Thymus (tissue), 11 donors: ENCODE measurements at regions not wholly inside any gene's neighbourhood (a gene's known extent, or its start where the extent isn't known, plus 50 kb on each side); places are given as distances from the start of the nearest gene placed in this dataset.
"Not testable (repeated sequence)": the region's sequence is repeated elsewhere in the genome, so short reads cannot be mapped to it uniquely, and the experiment has no call there.

ENCODE experiments used
- DNase-seq, 9 donors: peaks; one replicate each; pipeline ENCODE4 v3.0.0-alpha.2; 2013; ENCODE audit warnings: low spot score in 9 of 9, low read depth in 6 of 9, missing footprints in 1 of 9
- H3K27ac ChIP-seq, 2 donors: one replicate each; pipeline ENCODE4 v1.5.1; 2013; ENCODE audit warnings: control low read depth in 1 of 2, low read depth in 1 of 2, low read length in 1 of 2, mild to moderate bottlenecking in 1 of 2, moderate library complexity in 1 of 2
- H3K27me3 ChIP-seq, 2 donors: one replicate each; pipeline ENCODE4 v1.5.1; 2013; ENCODE audit warnings: low read length in 1 of 2; ENCODE audit not compliant: control insufficient read depth in 2 of 2, insufficient read depth in 1 of 2
- H3K36me3 ChIP-seq, 2 donors: one replicate each; pipeline ENCODE4 v1.5.1; 2013; ENCODE audit warnings: low read length in 1 of 2, mild to moderate bottlenecking in 1 of 2, moderate library complexity in 1 of 2; ENCODE audit not compliant: control insufficient read depth in 2 of 2, insufficient read depth in 2 of 2
- H3K4me1 ChIP-seq, 2 donors: one replicate each; pipeline ENCODE4 v1.5.1; 2013; ENCODE audit warnings: low read length in 2 of 2; ENCODE audit not compliant: control insufficient read depth in 2 of 2, insufficient read depth in 2 of 2
- H3K4me3 ChIP-seq, 2 donors: one replicate each; pipeline ENCODE4 v1.5.1; 2013; ENCODE audit warnings: low read length in 2 of 2, control low read depth in 1 of 2, mild to moderate bottlenecking in 1 of 2
- H3K9me3 ChIP-seq, 2 donors: one replicate each; pipeline ENCODE4 v1.5.1; 2013; ENCODE audit warnings: low read length in 1 of 2, mild to moderate bottlenecking in 1 of 2; ENCODE audit not compliant: control insufficient read depth in 2 of 2, insufficient read depth in 1 of 2
- whole genome bisulfite sequencing: extraction: QIAGEN DNeasy Blood & Tissue Kit; methylation state at CpG from one replicate; pipeline ENCODE4 v1.1.7; 2013; 5-methylcytosine and 5-hydroxymethylcytosine counted together
- donor health status: healthy.

DNA sequence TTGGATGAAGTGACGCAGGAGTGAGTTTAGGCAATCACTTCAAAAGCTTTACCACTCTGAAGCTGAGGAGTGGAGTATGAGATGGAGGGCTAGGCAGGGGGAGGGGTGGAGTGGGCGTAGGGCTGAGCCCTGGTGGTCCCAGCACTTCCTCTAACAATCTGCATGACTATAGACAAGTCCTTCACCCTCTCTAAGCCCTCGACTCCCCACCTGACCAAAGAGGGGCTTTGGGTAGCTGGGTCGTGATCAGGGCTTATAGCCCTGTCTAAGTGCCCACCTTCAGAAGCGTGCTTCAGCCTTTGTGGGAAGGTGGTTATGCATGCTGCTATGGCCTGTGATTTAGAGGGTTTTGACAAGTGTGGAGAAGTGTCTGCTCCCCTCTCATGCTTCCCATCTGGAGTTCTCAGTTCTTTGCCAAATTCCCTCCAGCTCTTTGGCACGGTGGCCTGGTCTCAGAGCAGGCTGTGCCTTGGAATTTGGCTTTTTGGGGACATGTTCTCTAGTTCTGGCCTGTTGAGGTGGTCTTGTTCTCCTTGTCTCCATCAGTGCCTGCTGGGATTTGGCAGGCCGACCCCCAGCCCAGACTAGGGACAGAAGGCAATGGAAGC lies 53.0 kb downstream of the ACTBL2 start:
- no peak for DNase-seq
- 93% methylated on average over 7 of the region's 7 CpGs for WGBS
- H3K27me3 ChIP-seq = no peaks in the 10 kb centered on the region
- no peaks in the 10 kb centered on the region for H3K9me3 ChIP-seq
- no peaks in the 10 kb centered on the region for H3K4me1 ChIP-seq
- H3K27ac ChIP-seq = no peak overlapping the region
- no peak overlapping the region for H3K4me3 ChIP-seq
- no peaks in the 10 kb centered on the region for H3K36me3 ChIP-seq

GRCh38 chr5:57429021-57429420 lies 53.6 kb downstream of the ACTBL2 start:
- not testable (repeated sequence) for H3K27me3 ChIP-seq, H3K9me3 ChIP-seq, H3K36me3 ChIP-seq, H3K4me1 ChIP-seq, DNase-seq, H3K27ac ChIP-seq, H3K4me3 ChIP-seq
- WGBS = 94% methylated on average over 2 of the region's 2 CpGs

- Histone ChIP-seq H3K4me3 (no peak overlapping the region), H3K4me1 (no peaks in the 10 kb centered on the region), H3K27ac (no peak overlapping the region), H3K9me3 (no peaks in the 10 kb centered on the region), H3K36me3 (no peaks in the 10 kb centered on the region), H3K27me3 (no peaks in the 10 kb centered on the region)
- WGBS = 98% methylated on average over 17 of the region's 17 CpGs
- DNase-seq = no peak
These were observed 59.6 kb downstream of the ACTBL2 start for GRCh38 chr5:57422993-57423392.

DNA sequence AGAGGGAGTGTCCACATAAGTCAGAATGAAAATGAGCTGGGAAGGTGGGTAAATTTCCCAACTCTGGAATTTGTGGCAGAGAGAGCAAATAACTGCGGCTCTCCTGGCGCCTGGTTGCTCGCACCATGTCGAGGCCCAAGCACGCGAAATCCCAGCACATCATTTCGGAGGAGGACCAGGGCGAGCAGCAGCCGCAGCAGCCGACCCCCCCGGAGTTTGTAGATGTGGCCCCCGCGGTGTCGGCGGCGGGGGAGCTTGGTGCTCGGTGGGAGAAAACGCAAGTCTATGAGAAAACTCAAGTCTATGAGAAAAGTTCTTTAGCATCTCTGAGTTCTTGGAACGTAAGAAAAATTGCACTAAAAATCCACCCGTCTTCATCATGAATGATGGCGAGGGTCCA lies 60.3 kb downstream of the ACTBL2 start:
- DNase-seq = no peak
- Histone ChIP-seq H3K9me3 (no peaks in the 10 kb centered on the region), H3K36me3 (no peaks in the 10 kb centered on the region), H3K27ac (no peak overlapping the region), H3K27me3 (no peaks in the 10 kb centered on the region), H3K4me1 (no peaks in the 10 kb centered on the region), H3K4me3 (no peak overlapping the region)
- 97% methylated on average over 21 of the region's 21 CpGs for WGBS

- H3K9me3 ChIP-seq = no peaks in the 10 kb centered on the region
- no peaks in the 10 kb centered on the region for H3K27me3 ChIP-seq
- no peak for DNase-seq
- 92% methylated on average over 3 of the region's 3 CpGs for WGBS
- no peak overlapping the region for H3K4me3 ChIP-seq
- no peaks in the 10 kb centered on the region for H3K4me1 ChIP-seq
- no peaks in the 10 kb centered on the region for H3K36me3 ChIP-seq
- no peak overlapping the region for H3K27ac ChIP-seq
These were observed 61.8 kb downstream of the ACTBL2 start for GRCh38 chr5:57420801-57421200.

DNA sequence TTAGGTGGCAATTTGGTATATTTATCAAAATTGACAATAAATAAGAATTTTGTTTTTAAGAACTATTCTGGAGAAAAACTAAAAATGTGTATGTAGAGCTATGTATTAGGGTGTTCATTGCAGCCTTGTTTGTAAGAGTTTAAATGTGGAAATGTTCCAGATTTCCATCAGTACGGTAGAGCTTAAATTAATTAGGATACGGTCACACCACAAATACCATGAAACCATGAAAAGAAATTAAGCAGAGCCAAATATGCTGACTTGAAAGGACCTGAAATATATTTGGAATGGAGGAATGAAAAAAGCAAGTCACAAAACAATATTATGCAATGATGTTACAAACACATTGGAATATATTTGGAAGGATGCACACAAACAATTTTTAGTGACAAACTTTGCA lies 64.6 kb downstream of the ACTBL2 start:
- Histone ChIP-seq H3K4me3 (no peak overlapping the region), H3K4me1 (no peaks in the 10 kb centered on the region), H3K9me3 (no peaks in the 10 kb centered on the region), H3K27ac (no peak overlapping the region), H3K27me3 (no peaks in the 10 kb centered on the region), H3K36me3 (no peaks in the 10 kb centered on the region)
- 87% methylated on average over 2 of the region's 2 CpGs for whole genome bisulfite sequencing
- no peak for DNase-seq

DNA sequence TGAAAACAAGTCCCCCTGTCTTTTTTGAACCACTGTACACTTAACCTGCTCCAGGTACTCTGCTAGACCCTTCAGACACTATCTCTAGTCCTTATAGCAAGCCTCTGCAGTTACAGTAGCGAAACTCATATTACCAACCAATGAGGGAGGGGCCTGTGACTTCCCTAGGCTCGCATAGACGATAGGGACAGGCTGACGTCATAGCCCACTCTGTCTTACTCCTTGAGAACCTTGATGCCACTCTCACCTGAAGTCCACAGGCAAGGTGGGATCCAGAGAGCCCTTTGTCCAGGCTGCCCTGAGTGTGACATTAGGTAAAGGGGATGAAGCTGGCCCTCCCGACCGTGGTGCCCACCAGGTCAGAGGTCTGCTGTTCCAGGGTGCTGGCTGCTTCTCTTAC lies 65.3 kb downstream of the ACTBL2 start:
- DNase-seq = no peak
- no peaks in the 10 kb centered on the region for H3K9me3 ChIP-seq
- no peak overlapping the region for H3K4me3 ChIP-seq
- 94% methylated on average over 6 of the region's 6 CpGs for WGBS
- no peaks in the 10 kb centered on the region for H3K36me3 ChIP-seq
- no peaks in the 10 kb centered on the region for H3K27me3 ChIP-seq
- H3K4me1 ChIP-seq = no peaks in the 10 kb centered on the region
- no peak overlapping the region for H3K27ac ChIP-seq

GRCh38 chr5:57416278-57416994 lies 66.2 kb downstream of the ACTBL2 start:
- H3K27me3 ChIP-seq = no peaks in the 10 kb centered on the region
- no peaks in the 10 kb centered on the region for H3K4me1 ChIP-seq
- H3K36me3 ChIP-seq = no peaks in the 10 kb centered on the region
- DNase-seq = no peak
- no peak overlapping the region for H3K4me3 ChIP-seq
- WGBS = 93% methylated on average over 4 of the region's 4 CpGs
- H3K9me3 ChIP-seq = no peaks in the 10 kb centered on the region
- H3K27ac ChIP-seq = no peak overlapping the region

- H3K27me3 ChIP-seq = no peaks in the 10 kb centered on the region
- H3K36me3 ChIP-seq = no peaks in the 10 kb centered on the region
- H3K27ac ChIP-seq = no peak overlapping the region
- H3K4me3 ChIP-seq = no peak overlapping the region
- no peak for DNase-seq
- H3K9me3 ChIP-seq = no peaks in the 10 kb centered on the region
- no peaks in the 10 kb centered on the region for H3K4me1 ChIP-seq
- WGBS = 97% methylated on average over 2 of the region's 2 CpGs
These were observed 67.8 kb downstream of the ACTBL2 start for GRCh38 chr5:57414857-57415256.
